ENCODE measurements at regions not wholly inside any gene's neighbourhood (a gene's known extent, or its start where the extent isn't known, plus 50 kb on each side); places are given as distances from the start of the nearest gene placed in this dataset.

DNA sequence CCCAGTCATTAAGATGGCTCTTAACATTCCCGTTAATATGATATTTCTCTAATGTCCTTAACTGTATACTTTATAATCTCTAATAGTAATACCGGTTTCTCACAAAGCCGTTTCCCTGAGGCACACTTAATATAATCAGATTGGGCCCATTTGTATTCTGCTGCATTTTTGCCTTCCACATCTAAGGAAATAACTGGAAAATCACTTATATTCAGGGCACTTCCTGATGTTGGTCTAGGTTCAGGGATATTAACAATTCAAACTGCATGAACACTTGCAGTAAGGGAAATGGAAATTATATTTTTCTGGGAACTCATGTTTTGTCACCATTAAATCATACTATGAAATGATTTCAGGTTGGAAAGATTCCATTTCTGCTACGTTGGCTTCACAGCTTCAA is 119.8 kb downstream of the TPR start:
- TF ChIP-seq GATAD2A (IDR thresholded peaks at IDR 0.05) (no peak), ZNF384 (IDR thresholded peaks at IDR 0.05; ENCODE audit: low read depth, low read length) (no peak), KLF1 (tag; IDR thresholded peaks at IDR 0.05) (no peak), RAD21 (CRISPR knock-in tag; conservative IDR thresholded peaks at IDR 0.05 in 1 of 2, IDR thresholded peaks at IDR 0.05 in 1 of 2) (no peak), ZNF41 (CRISPR knock-in tag; conservative IDR thresholded peaks at IDR 0.05) (no peak), POLR2A (conservative IDR thresholded peaks at IDR 0.05) (no peak), ZFP36 (IDR thresholded peaks at IDR 0.05; ENCODE audit: low read depth, low read length, partially characterized antibody) (no peak), TAF1 (IDR thresholded peaks at IDR 0.05; ENCODE audit: control insufficient read depth, extremely low read depth, insufficient read depth, low read length, severe bottlenecking) (no peak)
- TF ChIP-seq, protein P1, sequence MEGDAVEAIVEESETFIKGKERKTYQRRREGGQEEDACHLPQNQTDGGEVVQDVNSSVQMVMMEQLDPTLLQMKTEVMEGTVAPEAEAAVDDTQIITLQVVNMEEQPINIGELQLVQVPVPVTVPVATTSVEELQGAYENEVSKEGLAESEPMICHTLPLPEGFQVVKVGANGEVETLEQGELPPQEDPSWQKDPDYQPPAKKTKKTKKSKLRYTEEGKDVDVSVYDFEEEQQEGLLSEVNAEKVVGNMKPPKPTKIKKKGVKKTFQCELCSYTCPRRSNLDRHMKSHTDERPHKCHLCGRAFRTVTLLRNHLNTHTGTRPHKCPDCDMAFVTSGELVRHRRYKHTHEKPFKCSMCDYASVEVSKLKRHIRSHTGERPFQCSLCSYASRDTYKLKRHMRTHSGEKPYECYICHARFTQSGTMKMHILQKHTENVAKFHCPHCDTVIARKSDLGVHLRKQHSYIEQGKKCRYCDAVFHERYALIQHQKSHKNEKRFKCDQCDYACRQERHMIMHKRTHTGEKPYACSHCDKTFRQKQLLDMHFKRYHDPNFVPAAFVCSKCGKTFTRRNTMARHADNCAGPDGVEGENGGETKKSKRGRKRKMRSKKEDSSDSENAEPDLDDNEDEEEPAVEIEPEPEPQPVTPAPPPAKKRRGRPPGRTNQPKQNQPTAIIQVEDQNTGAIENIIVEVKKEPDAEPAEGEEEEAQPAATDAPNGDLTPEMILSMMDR (IDR thresholded peaks at IDR 0.05 in 2 of 3, conservative IDR thresholded peaks at IDR 0.05 in 1 of 3; ENCODE audit: insufficient read depth in 2 of 3, low read depth in 1 of 3, low read length in 3 of 3): no peak
- TF ChIP-seq, protein P2, sequence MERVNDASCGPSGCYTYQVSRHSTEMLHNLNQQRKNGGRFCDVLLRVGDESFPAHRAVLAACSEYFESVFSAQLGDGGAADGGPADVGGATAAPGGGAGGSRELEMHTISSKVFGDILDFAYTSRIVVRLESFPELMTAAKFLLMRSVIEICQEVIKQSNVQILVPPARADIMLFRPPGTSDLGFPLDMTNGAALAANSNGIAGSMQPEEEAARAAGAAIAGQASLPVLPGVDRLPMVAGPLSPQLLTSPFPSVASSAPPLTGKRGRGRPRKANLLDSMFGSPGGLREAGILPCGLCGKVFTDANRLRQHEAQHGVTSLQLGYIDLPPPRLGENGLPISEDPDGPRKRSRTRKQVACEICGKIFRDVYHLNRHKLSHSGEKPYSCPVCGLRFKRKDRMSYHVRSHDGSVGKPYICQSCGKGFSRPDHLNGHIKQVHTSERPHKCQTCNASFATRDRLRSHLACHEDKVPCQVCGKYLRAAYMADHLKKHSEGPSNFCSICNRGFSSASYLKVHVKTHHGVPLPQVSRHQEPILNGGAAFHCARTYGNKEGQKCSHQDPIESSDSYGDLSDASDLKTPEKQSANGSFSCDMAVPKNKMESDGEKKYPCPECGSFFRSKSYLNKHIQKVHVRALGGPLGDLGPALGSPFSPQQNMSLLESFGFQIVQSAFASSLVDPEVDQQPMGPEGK (CRISPR knock-in tag; IDR thresholded peaks at IDR 0.05; ENCODE audit: borderline replicate concordance): no peak
- TF ChIP-seq, protein P3, sequence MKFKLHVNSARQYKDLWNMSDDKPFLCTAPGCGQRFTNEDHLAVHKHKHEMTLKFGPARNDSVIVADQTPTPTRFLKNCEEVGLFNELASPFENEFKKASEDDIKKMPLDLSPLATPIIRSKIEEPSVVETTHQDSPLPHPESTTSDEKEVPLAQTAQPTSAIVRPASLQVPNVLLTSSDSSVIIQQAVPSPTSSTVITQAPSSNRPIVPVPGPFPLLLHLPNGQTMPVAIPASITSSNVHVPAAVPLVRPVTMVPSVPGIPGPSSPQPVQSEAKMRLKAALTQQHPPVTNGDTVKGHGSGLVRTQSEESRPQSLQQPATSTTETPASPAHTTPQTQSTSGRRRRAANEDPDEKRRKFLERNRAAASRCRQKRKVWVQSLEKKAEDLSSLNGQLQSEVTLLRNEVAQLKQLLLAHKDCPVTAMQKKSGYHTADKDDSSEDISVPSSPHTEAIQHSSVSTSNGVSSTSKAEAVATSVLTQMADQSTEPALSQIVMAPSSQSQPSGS (CRISPR knock-in tag; IDR thresholded peaks at IDR 0.05): no peak
- TF ChIP-seq, protein P4, sequence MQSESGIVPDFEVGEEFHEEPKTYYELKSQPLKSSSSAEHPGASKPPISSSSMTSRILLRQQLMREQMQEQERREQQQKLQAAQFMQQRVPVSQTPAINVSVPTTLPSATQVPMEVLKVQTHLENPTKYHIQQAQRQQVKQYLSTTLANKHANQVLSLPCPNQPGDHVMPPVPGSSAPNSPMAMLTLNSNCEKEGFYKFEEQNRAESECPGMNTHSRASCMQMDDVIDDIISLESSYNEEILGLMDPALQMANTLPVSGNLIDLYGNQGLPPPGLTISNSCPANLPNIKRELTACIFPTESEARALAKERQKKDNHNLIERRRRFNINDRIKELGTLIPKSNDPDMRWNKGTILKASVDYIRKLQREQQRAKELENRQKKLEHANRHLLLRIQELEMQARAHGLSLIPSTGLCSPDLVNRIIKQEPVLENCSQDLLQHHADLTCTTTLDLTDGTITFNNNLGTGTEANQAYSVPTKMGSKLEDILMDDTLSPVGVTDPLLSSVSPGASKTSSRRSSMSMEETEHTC (IDR thresholded peaks at IDR 0.05): no peak

Measured in K562 (cell line).